ENCODE measurements at regions not wholly inside any gene's neighbourhood (a gene's known extent, or its start where the extent isn't known, plus 50 kb on each side); places are given as distances from the start of the nearest gene placed in this dataset.
"Not testable (repeated sequence)": the region's sequence is repeated elsewhere in the genome, so short reads cannot be mapped to it uniquely, and the experiment has no call there.

DNA sequence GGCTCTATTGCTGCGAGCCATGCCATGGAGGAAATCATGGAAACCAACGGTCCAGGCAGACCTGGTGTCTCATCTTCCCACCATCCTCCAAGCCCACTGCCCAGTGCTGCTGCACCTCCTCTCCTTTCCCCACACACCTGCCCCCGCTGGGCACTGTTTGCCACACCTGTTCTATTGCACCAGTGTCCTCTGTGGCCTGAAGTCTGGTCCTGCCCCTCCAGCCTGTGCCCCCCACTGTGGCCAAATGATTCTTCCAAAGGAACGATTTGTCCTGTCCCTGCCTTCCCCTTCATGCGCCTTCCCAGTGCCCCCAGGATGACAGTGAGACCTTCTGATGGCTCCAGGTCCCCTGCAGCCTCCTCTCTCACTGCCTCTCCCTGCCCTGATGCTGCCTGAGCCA is 101.9 kb upstream of the TWIST2 start:
- DNase-seq (ENCODE audit: low read depth in 2 of 2): no peak

DNA sequence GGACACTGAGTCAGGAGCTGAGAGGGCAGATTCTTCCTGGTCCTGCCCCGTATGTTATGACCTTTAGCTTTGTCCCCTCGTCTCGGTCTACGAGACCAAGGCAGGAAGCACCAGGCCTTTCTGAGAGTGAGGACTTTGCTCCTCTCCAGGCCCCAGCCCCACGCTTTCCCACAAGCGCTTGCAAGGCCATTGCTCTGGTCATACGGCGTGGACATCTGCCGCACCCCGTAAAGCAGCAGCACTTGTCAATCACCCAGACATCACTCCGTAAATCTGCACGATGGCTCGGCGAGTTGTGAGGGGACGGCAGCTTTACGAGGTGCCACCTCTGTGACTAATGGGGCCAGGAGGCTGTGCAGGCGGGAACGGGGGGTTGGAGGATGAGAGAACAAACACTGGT is 100.8 kb upstream of the TWIST2 start:
- DNase-seq (ENCODE audit: low read depth in 2 of 2): no peak

DNA sequence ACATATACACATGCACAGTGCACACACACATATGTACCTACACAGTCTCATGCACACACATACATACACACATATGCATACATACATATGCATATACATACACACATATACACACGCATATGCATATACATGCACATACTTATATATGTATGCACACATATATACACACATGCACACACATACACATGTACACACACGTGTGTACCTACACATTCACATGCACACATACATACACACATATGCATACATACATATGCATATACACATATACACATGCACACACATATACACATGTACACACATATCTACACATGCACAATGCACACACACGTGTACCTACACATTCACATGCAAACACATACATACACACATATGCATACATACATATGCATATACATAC is 100.3 kb upstream of the TWIST2 start:
- no peak for DNase-seq (ENCODE audit: low read depth in 2 of 2)

DNA sequence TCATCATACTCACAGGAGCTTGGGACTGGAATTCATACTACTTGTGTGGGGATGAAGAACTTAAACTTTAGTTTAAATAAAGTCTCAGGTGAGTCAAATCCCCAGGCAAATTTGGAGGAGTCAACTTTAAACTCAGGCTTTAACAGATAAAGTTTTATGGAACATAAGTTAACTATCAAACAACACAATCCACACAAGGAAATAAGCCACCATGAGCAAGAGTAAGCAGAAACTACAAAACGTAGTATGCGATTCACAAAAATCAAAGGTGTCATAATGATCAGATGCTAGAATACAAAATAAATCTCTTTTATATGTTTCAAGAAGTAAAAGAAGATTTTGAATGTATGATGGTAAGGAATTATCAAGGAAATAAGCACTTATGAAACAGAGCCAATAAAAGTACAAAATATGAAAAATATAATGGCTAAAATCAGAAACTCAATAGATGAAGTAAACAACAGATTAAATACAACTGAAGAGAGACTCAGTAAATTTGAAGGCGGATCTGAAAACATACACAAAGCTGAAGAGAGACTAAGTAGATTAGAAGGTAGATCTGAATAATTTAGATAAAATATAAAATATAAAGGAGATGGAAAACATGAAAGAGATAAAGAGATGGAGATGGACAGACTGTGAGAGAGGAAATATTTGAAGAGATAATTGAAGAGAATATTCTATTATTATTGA is 97.5 kb upstream of the TWIST2 start:
- DNase-seq (ENCODE audit: low read depth in 2 of 2): no peak

DNA sequence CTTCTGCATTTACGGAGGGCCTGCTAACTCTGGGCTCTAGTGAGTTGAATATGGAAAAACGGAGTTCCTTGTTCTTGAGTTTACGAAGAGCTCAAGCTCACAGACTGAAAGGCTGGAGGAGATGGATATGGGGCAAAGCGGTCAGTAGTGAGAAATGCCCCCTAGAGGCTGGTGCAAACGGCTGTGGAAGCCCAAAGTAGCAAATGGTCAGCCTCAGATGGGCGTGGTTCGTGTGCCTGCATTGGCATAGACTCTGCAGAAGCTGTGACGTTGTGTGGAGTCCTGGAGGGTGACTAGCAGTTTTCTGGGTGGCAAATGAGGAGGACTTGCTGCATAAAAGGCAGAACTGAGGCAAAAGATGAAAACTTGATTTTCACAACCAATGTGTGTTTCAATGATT is 93.6 kb upstream of the TWIST2 start:
- DNase-seq (ENCODE audit: low read depth in 2 of 2): no peak

DNA sequence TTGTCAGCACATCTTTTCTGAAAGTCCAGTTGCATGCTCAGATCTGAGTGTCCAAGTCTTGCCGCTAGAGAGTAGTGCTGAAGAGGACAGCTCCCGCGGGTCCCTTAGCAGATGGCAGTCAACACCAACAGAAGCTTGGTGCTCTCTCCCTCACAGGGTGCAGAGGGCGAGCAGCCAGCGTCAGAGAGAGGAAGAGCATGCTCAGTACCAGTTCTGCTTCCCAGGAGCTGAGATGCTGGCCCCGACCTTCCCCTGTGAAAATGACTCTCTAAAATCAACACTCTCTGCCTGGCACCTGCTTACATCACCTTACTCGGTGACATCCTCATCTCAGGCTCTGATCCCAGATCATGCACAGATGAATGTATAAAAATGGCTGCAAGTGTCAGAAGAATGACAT is 86.0 kb upstream of the TWIST2 start:
- no peak for DNase-seq (ENCODE audit: low read depth in 2 of 2)

DNA sequence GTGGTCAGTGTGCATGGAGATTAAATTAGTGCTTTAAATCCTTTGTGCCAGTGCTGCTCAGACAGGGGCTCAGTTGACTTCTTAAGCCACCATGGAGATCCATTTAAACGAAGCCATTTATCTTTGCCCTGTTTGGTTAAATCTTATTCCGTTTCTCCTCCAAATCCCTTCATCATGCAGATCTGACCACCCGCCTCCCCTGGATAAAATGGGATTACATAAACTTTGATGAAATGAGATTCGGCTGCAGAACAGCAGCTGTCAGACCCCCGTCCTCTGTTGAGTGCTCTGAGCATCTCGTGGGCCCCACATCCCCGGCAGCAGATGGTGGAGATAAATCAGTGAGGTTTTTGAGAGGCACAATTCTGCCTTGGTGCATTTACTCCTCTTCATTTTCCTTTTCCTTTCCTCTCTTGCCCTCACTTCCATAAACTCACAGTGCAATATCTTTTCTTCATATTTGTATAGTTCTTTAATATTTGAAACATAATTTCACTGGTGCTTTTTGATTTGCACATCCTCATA is 84.4 kb upstream of the TWIST2 start:
- no peak for DNase-seq (ENCODE audit: low read depth in 2 of 2)

DNA sequence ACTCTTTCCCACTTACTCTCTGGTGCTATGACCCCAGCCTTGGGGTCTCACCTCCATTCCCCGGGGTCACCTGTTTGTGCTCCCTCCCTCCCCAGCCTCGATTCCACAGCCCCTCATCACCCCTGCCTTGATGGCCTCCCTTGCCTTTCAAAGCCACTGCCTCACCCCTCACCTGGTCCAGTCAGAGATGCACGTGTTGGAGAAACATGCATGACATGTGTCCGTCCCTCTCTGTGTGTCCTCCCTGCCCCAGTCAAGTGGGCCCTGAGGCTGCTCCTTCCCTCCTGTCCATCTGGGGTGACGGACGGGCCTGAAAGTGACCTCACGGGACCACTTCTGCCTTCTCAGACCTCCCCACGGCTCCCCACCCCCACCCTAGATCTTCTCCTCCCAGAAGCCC is 82.3 kb upstream of the TWIST2 start:
- no peak for DNase-seq (ENCODE audit: low read depth in 2 of 2)

DNA sequence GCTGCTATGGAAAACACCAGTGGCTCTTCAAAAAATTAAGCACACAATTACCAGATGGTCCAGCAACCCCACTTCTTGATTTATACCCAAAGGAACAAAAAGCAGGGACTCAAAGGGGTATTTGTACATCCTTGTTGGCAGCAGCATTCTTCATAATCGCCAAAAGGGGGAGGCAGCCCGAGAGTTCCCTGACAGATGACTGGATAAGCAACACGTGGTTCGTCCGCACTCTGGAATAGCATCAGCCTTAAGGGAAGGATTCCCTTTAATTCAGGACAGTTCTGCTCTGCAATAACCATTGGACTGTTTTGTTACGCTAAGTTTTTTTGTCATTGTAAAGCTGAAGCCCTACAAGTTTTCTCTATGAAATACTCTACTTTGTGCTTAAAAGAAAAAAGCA is 76.7 kb upstream of the TWIST2 start:
- no peak for DNase-seq (ENCODE audit: low read depth in 2 of 2)

DNA sequence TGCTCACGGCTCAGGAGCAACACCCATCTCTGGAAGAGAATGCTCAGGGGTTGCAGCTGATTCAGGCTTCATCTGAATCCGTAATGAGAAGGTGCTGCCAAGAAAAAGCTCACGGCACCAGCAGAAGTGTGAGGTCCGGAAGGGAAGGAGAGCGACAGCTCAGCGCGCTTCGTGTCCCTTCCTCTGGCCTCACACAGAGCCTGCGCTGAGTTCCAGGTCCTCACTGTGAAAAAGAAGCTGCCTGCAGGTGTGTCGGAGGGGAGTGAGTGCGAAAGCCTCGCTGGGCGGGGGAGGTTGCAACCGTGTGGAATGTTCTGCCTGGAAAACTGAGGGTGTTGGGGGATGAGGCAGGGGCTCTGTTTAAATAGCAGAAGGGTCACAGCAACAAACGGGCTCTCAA is 76.2 kb upstream of the TWIST2 start:
- no peak for DNase-seq (ENCODE audit: low read depth in 2 of 2)

DNA sequence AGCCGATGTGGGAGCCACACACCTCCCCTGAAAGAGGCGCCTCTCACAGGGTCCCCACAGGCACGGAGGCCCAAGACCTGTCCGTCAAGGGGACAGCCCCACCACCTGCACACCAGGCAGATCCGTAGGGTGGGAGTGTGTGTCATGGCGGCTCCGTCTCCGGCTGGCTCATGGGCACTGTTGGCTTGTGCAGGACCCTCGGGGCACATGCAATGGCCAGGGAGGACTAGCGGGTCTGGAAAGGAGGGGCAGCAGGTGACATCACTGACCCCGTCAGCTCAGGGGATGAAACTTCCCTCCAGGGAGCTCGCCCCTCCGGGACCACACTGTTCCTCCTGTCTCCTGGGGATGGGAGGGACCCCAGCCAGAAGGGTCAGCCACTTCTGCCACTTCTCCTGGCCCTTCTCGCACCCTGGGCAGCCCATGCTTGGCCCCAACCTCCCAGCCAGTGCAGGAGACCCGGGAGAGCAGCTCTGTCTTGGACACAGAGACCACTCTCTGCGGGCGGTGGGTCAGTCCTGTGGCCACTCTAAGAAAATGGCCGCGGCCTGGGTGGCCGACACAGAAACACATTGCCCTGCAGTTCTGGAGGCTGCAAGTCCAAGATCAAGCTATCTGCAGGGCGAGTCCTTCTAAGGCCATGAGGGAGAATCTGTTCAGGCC is 75.1 kb upstream of the TWIST2 start:
- no peak for DNase-seq (ENCODE audit: low read depth in 2 of 2)

DNA sequence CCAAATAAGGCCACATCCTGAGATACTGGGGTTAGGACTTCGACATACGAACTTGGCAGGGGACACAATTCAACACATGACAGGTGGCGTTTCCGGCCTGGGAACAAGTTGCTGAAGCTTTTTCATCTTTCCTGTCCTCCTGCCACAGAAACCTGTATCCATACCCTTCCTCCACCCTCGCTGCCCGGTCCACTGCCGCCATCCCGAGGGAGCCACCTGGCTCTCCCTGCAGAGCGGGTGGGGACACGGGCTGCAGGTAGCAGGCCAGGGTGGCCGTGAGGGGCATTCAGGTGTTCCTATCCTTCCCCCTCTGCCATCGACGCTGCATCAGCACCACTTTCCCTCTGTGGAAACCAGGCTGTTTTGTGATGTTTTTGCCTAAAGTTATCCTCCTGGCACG is 74.4 kb upstream of the TWIST2 start:
- no peak for DNase-seq (ENCODE audit: low read depth in 2 of 2)

DNA sequence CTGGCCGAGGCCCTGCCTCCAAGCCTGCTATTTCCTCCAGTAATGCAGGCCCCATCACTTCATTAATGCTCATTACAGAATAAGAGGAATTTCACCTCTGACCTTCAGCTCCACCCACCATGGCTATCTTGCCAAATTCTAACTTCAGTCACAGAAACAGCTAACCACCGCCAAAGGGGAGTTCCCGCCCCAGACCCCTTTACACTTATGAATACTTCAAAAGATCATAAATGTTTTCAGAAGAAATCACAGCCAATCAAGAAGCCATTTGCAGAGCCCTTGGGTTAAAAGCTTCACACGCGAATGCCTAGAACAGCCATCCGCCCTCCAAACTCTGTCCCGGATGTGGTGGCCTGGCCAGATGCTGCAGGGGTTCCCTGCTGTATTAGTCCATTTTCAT is 73.8 kb upstream of the TWIST2 start:
- DNase-seq (ENCODE audit: low read depth in 2 of 2): no peak

DNA sequence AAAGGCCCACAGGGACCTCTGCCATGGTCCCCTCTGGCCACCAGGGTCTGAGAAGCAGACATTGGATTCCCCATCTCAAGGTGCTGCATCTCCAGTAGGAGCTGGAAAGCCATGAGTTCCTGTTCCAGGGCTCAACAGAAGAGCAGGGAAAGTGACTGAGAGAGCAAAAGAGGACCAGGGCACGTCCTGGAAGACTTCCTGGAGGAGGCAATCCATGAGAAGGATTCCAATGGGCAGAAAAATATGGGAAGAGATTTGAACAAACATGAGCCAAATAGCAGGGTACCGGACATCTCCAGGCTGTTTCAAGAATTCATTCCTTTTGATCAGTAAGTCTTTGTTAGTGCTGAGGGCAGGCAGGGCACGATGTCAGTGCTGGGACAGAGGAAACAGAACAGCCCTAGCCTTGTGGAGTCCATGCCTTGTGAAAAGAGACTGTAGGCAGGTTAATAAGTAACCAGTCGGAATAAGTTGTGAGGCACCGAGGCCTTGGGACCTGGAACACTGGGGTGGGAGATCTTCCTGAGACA is 72.8 kb upstream of the TWIST2 start:
- DNase-seq (ENCODE audit: low read depth in 2 of 2): no peak

DNA sequence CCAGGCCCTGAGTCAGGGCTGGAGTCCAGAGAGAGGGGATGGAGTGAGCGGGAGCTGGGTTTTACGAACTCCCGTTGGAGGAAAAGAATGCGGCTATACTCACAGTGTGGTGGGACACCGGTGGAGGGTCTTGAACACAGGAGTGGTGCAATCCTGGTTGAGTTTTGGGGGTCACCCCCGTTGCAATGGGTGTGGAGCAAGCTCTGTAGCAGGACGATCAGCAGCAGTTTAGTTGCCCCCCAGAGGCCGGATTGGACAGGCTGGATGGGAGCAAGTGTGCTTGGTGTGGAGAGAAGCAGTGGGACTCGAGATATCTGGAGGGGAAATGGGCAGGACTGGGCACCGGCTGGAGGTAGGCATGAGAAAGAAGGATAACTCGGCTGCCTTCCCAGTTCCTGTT is 72.3 kb upstream of the TWIST2 start:
- DNase-seq (ENCODE audit: low read depth in 2 of 2): no peak

DNA sequence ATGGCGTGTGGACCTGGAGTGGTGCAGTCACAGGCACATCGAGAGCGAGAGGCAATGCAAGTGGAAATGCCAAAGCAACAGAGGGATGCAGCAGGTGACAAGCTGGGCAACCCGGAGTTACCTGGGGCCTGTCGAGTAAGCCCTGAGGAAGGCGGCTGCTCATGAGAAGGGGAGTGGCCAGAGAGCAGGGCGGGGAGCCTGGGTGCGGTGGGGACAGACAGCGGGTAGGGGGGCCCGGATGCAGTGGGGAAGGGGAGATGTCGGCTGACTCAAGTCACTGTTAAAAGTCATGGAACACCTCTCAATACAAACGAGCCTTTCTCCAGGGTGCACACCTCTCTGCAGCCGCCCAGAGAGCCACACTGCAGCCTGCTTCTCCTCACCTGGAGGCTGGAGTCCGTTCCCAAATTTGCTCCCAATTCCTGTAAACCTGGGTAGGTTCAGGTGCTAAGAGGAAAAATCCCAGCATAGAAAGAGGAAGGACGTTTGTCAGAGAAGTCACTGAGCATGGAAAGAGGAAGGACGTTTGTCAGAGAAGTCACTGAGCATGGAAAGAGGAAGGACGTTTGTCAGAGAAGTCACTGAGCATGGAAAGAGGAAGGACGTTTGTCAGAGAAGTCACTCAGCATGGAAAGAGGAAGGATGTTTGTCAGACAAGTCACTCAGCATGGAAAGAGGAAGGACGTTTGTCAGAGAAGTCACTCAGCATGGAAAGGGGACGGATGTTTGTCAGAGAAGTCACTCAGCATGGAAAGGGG is 71.7 kb upstream of the TWIST2 start:
- DNase-seq (ENCODE audit: low read depth in 2 of 2): no peak

DNA sequence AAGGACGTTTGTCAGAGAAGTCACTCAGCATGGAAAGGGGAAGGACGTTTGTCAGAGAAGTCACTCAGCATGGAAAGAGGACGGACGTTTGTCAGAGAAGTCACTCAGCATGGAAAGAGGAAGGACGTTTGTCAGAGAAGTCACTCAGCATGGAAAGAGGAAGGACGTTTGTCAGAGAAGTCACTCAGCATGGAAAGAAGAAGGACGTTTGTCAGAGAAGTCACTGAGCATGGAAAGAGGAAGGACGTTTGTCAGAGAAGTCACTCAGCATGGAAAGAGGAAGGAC is 71.2 kb upstream of the TWIST2 start:
- DNase-seq (ENCODE audit: low read depth in 2 of 2): not testable (repeated sequence)

DNA sequence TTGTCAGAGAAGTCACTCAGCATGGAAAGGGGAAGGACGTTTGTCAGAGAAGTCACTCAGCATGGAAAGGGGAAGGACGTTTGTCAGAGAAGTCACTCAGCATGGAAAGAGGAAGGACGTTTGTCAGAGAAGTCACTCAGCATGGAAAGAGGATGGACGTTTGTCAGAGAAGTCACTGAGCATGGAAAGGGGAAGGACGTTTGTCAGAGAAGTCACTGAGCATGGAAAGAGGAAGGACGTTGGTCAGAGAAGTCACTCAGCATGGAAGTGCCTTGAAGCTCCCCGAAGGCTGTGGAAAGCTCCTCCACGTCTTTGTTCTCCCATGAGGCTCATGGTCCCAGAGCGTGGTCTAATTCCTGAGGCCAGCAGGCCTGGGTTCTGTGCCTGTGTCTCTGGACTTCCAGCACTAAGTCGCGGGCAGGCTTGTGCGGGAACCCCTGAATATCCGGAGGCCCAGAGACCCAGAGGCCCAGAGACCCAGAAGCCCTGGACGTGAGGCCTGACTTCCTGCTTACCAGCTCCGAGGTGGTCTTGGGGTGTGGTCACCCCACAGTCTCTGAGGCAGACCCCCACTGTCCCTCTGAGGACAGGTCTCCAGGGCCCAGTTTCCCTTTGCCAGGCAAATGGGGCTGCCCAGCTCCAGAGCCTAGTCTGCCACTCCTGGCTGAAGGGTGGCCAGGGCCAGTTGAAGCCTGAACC is 70.4 kb upstream of the TWIST2 start:
- no peak for DNase-seq (ENCODE audit: low read depth in 2 of 2)

DNA sequence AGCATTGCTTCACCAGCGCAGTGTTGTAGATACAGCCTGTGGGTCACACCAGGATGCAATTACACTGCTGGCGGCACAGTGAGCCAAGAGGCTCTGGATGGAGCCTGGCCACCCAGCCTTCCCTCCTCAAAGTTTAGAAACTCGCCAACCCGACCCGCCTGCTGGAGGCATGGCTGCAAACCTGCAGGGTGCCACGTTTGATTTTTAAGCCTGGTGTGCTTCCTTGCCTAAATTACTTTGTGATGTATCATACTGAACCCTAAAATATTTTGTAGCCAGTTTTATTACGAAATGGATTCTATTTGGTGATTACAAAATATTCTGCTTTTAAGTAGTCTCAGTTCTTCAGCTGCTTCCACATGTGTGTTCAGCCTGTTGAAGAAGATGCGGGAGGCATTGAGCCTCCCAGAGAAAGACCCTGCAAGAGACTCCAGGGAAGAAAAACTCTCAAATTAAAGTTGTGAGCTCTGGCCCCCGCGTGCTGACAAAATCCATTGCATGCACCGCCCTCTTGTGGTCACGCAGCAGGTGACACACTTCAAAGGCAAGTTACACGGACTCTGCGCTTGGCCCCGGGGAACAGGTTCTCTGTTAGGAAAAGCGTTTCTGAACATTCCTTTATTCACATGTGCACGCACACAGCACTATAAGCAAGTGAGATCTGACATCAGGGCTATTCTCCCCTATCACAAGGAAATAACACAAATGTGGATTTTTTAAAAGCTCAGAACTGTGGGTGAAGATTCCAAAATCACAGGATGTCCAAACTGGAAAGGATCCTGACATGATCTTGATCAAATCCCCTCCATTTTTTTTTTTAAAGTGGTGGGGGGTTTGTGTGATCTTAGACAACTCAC is 63.0 kb upstream of the TWIST2 start:
- DNase-seq (ENCODE audit: low read depth in 2 of 2): peak; percentile 49 to 50

DNA sequence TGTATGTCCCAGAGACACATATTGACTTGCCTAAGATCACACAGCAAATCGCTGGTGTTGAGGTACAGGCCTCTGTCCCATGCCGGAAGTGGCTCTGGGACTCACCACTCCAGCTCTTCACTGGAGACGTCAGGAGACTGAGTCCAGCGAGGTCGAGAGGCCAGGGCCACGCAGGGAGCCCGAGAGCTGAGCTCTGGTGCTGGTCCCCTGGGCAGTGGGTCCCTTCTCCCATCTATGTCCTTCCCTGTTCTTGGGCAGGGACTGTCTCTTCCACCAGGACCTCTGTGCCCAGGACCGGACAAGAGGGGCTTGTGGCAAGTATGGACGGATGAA is 62.4 kb upstream of the TWIST2 start:
- DNase-seq (ENCODE audit: low read depth in 2 of 2): no peak

DNA sequence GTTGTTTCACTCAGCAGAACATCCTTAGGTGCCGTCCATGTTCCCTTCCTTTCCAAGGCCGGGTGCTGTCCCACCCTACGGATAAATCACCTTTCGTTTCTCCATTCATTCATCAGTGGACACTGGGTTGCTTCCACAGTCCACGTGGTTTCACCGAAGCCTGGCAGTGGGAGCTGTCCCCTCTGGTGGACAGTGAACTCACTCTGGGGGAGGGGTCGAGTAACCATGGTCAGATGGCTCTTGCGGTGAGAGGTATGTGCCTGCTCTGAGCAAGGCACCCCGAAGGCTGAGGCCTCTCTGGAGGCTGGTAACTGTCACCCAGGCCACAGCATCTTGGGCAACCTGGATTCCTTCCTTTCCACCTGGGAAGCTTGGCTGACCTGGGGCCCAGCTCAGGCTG is 61.5 kb upstream of the TWIST2 start:
- no peak for DNase-seq (ENCODE audit: low read depth in 2 of 2)

All from activated CD4-positive, alpha-beta T cell treated with anti-CD3 and anti-CD28 coated beads for 24 hours (primary cell).